GM12878 (cell line): ENCODE measurements at regions not wholly inside any gene's neighbourhood (a gene's known extent, or its start where the extent isn't known, plus 50 kb on each side); places are given as distances from the start of the nearest gene placed in this dataset.

ENCODE experiments used
- ATF7 ChIP-seq: fragments of 450-650 bp; IDR thresholded peaks from 2 replicates; pipeline ENCODE4 v1.6.1; 2016; ENCODE audit warnings: low read depth, mild to moderate bottlenecking
- CEBPB ChIP-seq, 2 experiments: fragments of 150-350 bp in 1 of 2; IDR thresholded peaks; 2 replicates each; pipeline ENCODE4 v1.6.1; 2012 to 2014; ENCODE audit warnings: low read depth in 2 of 2, low read length in 2 of 2, borderline replicate concordance in 1 of 2, inconsistent platforms in 1 of 2
- CEBPZ ChIP-seq: fragments of 150-350 bp; IDR thresholded peaks from 2 replicates; pipeline ENCODE4 v1.6.1; 2016; ENCODE audit warnings: low read depth, low read length
- CTCF ChIP-seq, 3 experiments: IDR thresholded peaks in 2 of 3; conservative IDR thresholded peaks in 1 of 3; 2 replicates each; pipeline ENCODE4 v1.5.1; 2011; ENCODE audit warnings: low read depth in 3 of 3, low read length in 3 of 3, mild to moderate bottlenecking in 3 of 3, control low read depth in 2 of 3, moderate library complexity in 2 of 3, inconsistent platforms in 1 of 3, mixed read lengths in 1 of 3; ENCODE audit not compliant: control insufficient read depth in 2 of 3, insufficient read depth in 1 of 3; ENCODE audit errors: extremely low read depth in 1 of 3
- EZH2 ChIP-seq: IDR thresholded peaks from 2 replicates; pipeline ENCODE4 v1.6.1; 2012; ENCODE audit warnings: low read depth, mild to moderate bottlenecking, control low read depth, inconsistent platforms, low read length, borderline replicate concordance; ENCODE audit not compliant: control insufficient read depth
- HDAC2 ChIP-seq: fragments of 200-600 bp; sonication (generic); IDR thresholded peaks from 2 replicates; pipeline ENCODE4 v1.6.1; 2017
- MXI1 ChIP-seq: fragments of 150-350 bp; IDR thresholded peaks from 2 replicates; pipeline ENCODE4 v1.6.1; 2011; ENCODE audit warnings: low read depth, mild to moderate bottlenecking, inconsistent platforms, low read length, improper control_type of control experiment
- NBN ChIP-seq: fragments of 450-650 bp; IDR thresholded peaks from 2 replicates; pipeline ENCODE4 v1.6.1; 2016
- RAD21 ChIP-seq: IDR thresholded peaks from 2 replicates; pipeline ENCODE4 v1.6.1; 2011; ENCODE audit warnings: mild to moderate bottlenecking, low read depth, low read length, moderate library complexity; ENCODE audit not compliant: insufficient read depth
- RAD51 ChIP-seq: fragments of 450-650 bp; IDR thresholded peaks from 2 replicates; pipeline ENCODE4 v1.6.1; 2016; ENCODE audit warnings: moderate library complexity, mild to moderate bottlenecking, inconsistent platforms
- SIX5 ChIP-seq: IDR thresholded peaks from 2 replicates; pipeline ENCODE4 v1.6.1; 2011; ENCODE audit warnings: mild to moderate bottlenecking, low read depth, low read length, moderate library complexity; ENCODE audit not compliant: severe bottlenecking
- SUPT20H ChIP-seq: IDR thresholded peaks from 2 replicates; pipeline ENCODE4 v1.6.1; 2011; ENCODE audit warnings: low read depth, mild to moderate bottlenecking, low read length, moderate library complexity, borderline replicate concordance; ENCODE audit not compliant: control insufficient read depth

GRCh38 chr3:106256249-106256957 is 387.6 kb upstream of the CBLB start:
- no peak for TF ChIP-seq HDAC2
- TF ChIP-seq EZH2 = no peak
- no peak for TF ChIP-seq MXI1
- TF ChIP-seq NBN = 0 out of 2 replicates have a peak, but pooled peaks have one; percentile 2
- TF ChIP-seq CTCF (IDR thresholded peaks at IDR 0.05 in 2 of 3, conservative IDR thresholded peaks at IDR 0.05 in 1 of 3; ENCODE audit: control insufficient read depth in 2 of 3, extremely low read depth in 1 of 3, insufficient read depth in 1 of 3, low read depth in 3 of 3, low read length in 3 of 3) = no peak
- no peak for TF ChIP-seq RAD21
- TF ChIP-seq CEBPB (IDR thresholded peaks at IDR 0.05; ENCODE audit: borderline replicate concordance in 1 of 2, low read depth in 2 of 2, low read length in 2 of 2) = no peak
- no peak for TF ChIP-seq CEBPZ
- no peak for TF ChIP-seq SIX5
- TF ChIP-seq RAD51 = no peak
- no peak for TF ChIP-seq SUPT20H
- peak; percentile 59 for TF ChIP-seq ATF7
